ENCODE measurements at regions not wholly inside any gene's neighbourhood (a gene's known extent, or its start where the extent isn't known, plus 50 kb on each side); places are given as distances from the start of the nearest gene placed in this dataset.

- intact Hi-C loops (cut with DNase I), result no loop called here
- WGBS, 2 donors, result 87 to 89% methylated on average over 1 of the region's 1 CpG
Measured at GRCh38 chr16:65226077-65226476, 104.2 kb upstream of the CDH11 start.

GRCh38 chr16:65225488-65225887 is 103.6 kb upstream of the CDH11 start:
- Histone ChIP-seq H3K4me3 (replicated peaks in 1 of 3) (no peak overlapping the region), H3K27me3 (no peaks in the 10 kb centered on the region), H3K4me1 (no peaks in the 10 kb centered on the region), H3K36me3 (no peaks in the 10 kb centered on the region), H3K9me3 (no peaks in the 10 kb centered on the region), H3K27ac (no peak overlapping the region)
- intact Hi-C loops (cut with DNase I), result no loop called here
- TF ChIP-seq CTCF (IDR thresholded peaks at IDR 0.05) (no peak), POLR2A (IDR thresholded peaks at IDR 0.05) (no peak)
- WGBS, 2 donors, result 84 to 86% methylated on average over 5 of the region's 5 CpGs
- no peak for DNase-seq

More at GRCh38 chr16:65226077-65226476, 104.2 kb upstream of the CDH11 start:
- Histone ChIP-seq H3K27me3 (no peaks in the 10 kb centered on the region), H3K4me3 (replicated peaks in 1 of 3) (no peak overlapping the region), H3K36me3 (no peaks in the 10 kb centered on the region), H3K27ac (no peak overlapping the region), H3K9me3 (no peaks in the 10 kb centered on the region), H3K4me1 (no peaks in the 10 kb centered on the region)
- no peak for TF ChIP-seq POLR2A (IDR thresholded peaks at IDR 0.05)
- no peak for TF ChIP-seq CTCF (IDR thresholded peaks at IDR 0.05)
- no peak for DNase-seq

- no peaks in the 10 kb centered on the region for H3K9me3 ChIP-seq
- no peak overlapping the region for H3K4me3 ChIP-seq (replicated peaks in 1 of 3)
- H3K27me3 ChIP-seq, result no peaks in the 10 kb centered on the region
- DNase-seq, result no peak
- intact Hi-C loops (cut with DNase I), result no loop called here
- no peaks in the 10 kb centered on the region for H3K4me1 ChIP-seq
- 81 to 88% methylated on average over 1 of the region's 1 CpG for WGBS, 2 donors
- no peaks in the 10 kb centered on the region for H3K36me3 ChIP-seq
- TF ChIP-seq CTCF (IDR thresholded peaks at IDR 0.05) (no peak), POLR2A (IDR thresholded peaks at IDR 0.05) (no peak)
- H3K27ac ChIP-seq, result no peak overlapping the region
Measured at GRCh38 chr16:65224994-65225393, 103.1 kb upstream of the CDH11 start.

- no peak overlapping the region for H3K27ac ChIP-seq
- H3K4me3 ChIP-seq (replicated peaks in 1 of 3), result no peak overlapping the region
- H3K9me3 ChIP-seq, result no peaks in the 10 kb centered on the region
- no peaks in the 10 kb centered on the region for H3K4me1 ChIP-seq
- TF ChIP-seq POLR2A (IDR thresholded peaks at IDR 0.05), result no peak
- TF ChIP-seq CTCF (IDR thresholded peaks at IDR 0.05), result no peak
- no peak for DNase-seq
- H3K36me3 ChIP-seq, result no peaks in the 10 kb centered on the region
- WGBS, 2 donors, result 87 to 88% methylated on average over 2 of the region's 2 CpGs
- no peaks in the 10 kb centered on the region for H3K27me3 ChIP-seq
- intact Hi-C loops (cut with DNase I), result no loop called here
Measured at GRCh38 chr16:65224471-65224870, 102.6 kb upstream of the CDH11 start.

- 65 to 71% methylated on average over 3 of the region's 3 CpGs for WGBS, 2 donors
- no peak for DNase-seq
- H3K9me3 ChIP-seq, result no peaks in the 10 kb centered on the region
- no peaks in the 10 kb centered on the region for H3K4me1 ChIP-seq
- H3K4me3 ChIP-seq (replicated peaks in 1 of 3), result no peak overlapping the region
- TF ChIP-seq POLR2A (IDR thresholded peaks at IDR 0.05) (no peak), CTCF (IDR thresholded peaks at IDR 0.05) (no peak)
- no peaks in the 10 kb centered on the region for H3K27me3 ChIP-seq
- intact Hi-C loops (cut with DNase I), result no loop called here
- no peaks in the 10 kb centered on the region for H3K36me3 ChIP-seq
- no peak overlapping the region for H3K27ac ChIP-seq
Measured at GRCh38 chr16:65223335-65223734, 101.5 kb upstream of the CDH11 start.
